Epithelial cell of prostate (primary cell): ENCODE measurements at regions not wholly inside any gene's neighbourhood (a gene's known extent, or its start where the extent isn't known, plus 50 kb on each side); places are given as distances from the start of the nearest gene placed in this dataset.
"Not testable (repeated sequence)": the region's sequence is repeated elsewhere in the genome, so short reads cannot be mapped to it uniquely, and the experiment has no call there.

Experiments
- DNase-seq: peaks from one replicate; pipeline ENCODE4 v3.0.0-alpha.2; 2011; ENCODE audit warnings: low read depth, low spot score
- H3K27ac ChIP-seq: fragments of 450-650 bp; 2 replicates; pipeline ENCODE4 v1.5.1; 2017; ENCODE audit warnings: mild to moderate bottlenecking

- H3K27ac ChIP-seq, result no peak overlapping the region
- no peak for DNase-seq
Observed at GRCh38 chr13:80000684-80001509, 340.0 kb downstream of the SPRY2 start.

- H3K27ac ChIP-seq, result no peak overlapping the region
- DNase-seq, result no peak
Observed at GRCh38 chr13:79999601-80000000, 341.3 kb downstream of the SPRY2 start.

- DNase-seq, result no peak
- H3K27ac ChIP-seq, result no peak overlapping the region
Observed at GRCh38 chr13:79998381-79998880, 342.5 kb downstream of the SPRY2 start.

DNA sequence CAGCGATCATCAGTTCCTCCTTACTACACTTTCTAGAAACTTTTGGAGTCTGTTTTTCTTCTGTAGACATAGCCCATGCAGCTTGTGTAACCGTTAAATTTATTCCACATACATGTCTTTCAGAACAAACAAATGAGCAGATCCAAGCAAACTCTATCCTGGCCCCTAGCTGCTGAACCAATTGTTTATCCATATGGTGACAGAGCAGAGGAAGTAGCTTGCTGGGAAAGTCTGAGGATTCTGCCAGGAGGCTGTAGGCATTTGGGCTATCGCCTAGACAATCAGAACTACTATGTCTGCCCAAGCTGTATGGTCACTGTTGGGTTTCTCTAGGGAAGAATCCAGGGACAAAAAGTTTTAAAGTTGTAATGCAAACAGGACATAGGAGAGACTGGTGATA lies 343.7 kb downstream of the SPRY2 start:
- H3K27ac ChIP-seq, result no peak overlapping the region
- DNase-seq, result no peak

DNA sequence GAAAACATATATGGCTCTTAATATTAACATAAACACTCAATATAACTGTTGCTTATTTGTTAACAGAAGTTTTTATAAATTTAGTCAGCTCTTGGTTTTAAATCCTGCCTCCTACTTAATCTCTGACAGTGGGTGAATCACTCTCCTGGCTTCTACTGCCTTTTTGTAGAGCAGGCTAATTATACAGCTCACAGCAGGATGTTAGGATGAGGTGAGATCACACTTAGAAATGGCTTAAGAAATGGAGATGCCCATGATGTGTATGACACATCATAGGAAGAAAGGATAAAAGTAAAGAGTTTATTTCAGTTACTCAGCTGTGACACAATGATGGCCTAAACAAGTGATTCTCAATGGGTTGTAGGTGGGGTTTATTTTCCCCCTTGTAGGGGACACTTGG lies 345.6 kb downstream of the SPRY2 start:
- peak overlapping the region; percentile 51 for H3K27ac ChIP-seq
- peak; percentile 84 for DNase-seq

DNA sequence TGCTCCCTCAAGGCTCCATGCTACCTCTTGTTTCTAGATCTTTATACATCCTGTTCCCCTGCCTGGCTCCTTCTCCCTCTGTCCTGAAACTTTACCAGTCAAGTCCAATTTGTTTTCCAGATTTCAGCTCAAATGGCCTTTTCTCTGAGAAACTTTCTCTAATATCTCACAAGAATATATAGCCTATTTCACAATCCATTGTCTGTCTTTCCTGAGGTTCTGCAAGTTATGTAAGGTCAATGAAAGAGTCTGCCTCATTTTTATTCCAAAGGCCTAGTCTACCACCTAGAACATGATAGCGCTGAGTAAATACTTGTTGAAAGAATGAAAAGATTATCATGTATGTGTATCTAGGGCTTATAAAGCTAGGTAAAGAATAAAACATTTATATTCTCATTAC lies 348.8 kb downstream of the SPRY2 start:
- H3K27ac ChIP-seq, result no peak overlapping the region
- no peak for DNase-seq

DNA sequence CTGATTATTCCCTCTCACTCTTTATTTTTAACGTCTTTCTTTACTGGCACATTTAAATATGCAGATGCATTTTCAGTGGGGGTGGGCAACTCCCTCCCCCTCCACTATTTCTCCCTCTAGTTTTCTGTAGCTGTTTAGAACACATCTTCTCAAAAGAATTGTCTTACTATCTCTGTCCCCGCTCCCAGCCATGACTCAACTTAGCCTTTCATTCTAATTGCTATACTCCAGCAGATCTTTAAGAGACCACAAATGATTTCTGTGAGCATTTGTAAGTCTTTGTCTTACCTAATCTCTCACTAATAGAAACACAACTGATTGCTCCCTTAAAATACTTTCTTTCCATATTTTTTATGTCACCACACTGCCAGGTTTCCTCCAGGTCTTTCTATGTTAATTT lies 350.9 kb downstream of the SPRY2 start:
- peak overlapping the region; percentile 96 for H3K27ac ChIP-seq
- no peak for DNase-seq

DNA sequence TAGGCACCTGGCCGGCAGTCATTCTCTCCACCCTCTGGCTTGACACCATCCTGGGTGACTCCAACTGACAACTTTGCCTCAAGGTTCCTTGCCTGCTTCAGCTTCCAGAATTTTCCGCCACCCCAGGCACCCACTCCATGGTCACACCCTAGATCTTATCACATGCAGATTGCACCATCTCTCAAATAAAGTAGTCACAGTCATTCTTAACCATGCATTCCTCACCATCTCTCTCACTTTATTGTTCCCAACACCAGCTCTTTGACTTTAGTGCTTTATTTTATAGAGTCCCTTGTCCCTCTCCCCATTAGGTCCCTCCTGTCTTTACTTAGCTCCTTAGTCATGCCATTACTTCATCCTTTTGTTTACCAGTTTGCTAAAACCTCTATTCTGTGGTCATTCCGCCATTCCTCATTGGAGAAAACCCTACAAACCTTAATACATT lies 351.7 kb downstream of the SPRY2 start:
- DNase-seq, result peak; percentile 61
- H3K27ac ChIP-seq, result peak overlapping the region; percentile 96

GRCh38 chr13:79988573-79988972 lies 352.4 kb downstream of the SPRY2 start:
- H3K27ac ChIP-seq, result peak overlapping the region; percentile 96
- DNase-seq, result no peak

DNA sequence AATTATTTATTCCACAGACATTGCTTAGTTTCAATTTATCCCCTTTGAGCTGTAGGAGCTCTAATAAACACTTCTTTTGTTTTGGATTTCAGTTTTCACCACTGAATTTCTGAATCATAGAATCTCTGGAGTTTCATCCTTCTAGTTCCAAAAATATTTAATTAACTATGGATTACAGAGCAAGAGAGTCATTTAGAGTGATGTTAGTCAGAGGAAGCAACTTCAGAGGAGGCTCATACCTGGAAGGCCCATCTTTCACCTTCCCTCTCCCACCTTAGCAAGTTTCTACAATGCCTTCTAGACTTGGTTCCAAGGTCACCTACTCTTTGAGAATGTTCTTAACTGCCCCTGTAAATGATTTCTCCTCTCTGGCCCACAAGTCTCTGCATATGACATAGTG lies 353.2 kb downstream of the SPRY2 start:
- H3K27ac ChIP-seq, result peak overlapping the region; percentile 96
- no peak for DNase-seq

- DNase-seq, result peak; percentile 78
- peak overlapping the region; percentile 96 for H3K27ac ChIP-seq
Observed at GRCh38 chr13:79987323-79987722, 353.6 kb downstream of the SPRY2 start.

DNA sequence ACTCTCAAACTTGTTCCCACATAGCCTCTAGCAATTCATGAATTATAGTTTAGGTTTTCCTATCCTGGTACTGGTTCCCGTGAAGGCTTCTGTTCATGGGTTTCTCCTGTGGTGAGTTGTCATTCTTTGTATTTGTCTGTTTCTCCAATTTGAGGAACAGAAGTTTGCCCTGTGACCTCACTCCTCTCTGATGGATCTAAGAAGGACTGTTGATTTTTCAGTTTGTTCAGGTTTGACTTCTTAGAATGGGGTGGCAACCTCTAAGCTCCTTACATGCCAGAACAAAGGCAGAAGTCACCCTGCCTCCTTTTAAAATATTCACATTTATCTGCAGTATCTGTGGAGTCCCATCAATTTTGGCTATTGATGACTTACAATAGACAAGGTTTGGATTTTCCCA lies 354.0 kb downstream of the SPRY2 start:
- H3K27ac ChIP-seq, result peak overlapping the region; percentile 96
- no peak for DNase-seq

DNA sequence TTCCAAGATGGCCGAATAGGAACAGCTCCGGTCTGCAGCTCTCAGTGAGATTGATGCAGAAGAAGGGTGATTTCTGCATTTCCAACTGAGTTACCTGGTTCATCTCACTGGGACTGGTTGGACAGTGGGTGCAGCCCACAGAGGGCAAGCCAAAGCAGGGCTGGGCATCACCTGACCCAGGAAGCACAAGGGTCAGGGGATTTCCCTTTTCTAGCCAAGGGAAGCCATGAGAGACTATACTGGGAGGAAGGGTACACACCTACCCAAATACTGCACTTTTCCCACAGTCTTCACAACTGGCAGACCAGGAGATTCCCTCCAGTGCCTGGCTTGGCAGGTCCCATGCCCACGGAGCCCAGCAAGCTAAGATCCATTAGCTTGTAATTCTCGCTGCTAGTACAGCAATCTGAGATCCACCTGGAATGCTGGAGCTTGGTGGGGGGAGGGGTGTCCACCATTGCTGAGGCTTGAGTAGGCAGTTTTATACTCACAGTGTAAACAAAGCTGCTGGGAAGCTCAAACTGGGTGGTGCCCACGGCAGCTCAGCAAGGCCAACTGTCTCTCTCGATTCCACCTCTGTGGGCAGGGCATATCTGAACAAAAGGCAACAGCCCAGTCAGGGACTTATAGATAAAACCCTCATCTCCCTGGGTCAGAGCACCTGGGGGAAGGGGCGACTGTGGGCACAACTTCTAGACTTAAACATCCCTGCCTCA lies 365.8 kb downstream of the SPRY2 start:
- peak overlapping the region; percentile 29 for H3K27ac ChIP-seq
- not testable (repeated sequence) for DNase-seq

GRCh38 chr13:79973533-79973963 lies 367.4 kb downstream of the SPRY2 start:
- no peak for DNase-seq
- H3K27ac ChIP-seq, result no peak overlapping the region

GRCh38 chr13:79972066-79972569 lies 368.8 kb downstream of the SPRY2 start:
- DNase-seq, result no peak

GRCh38 chr13:79966493-79966895 lies 374.4 kb downstream of the SPRY2 start:
- H3K27ac ChIP-seq, result peak overlapping the region; percentile 22
- no peak for DNase-seq

More at GRCh38 chr13:79972066-79972569, 368.8 kb downstream of the SPRY2 start:
- H3K27ac ChIP-seq, result no peak overlapping the region

GRCh38 chr13:79966059-79966458 lies 374.9 kb downstream of the SPRY2 start:
- peak overlapping the region; percentile 22 for H3K27ac ChIP-seq
- no peak for DNase-seq

GRCh38 chr13:79946556-79946955 lies 394.4 kb downstream of the SPRY2 start:
- DNase-seq, result no peak
- no peak overlapping the region for H3K27ac ChIP-seq

DNA sequence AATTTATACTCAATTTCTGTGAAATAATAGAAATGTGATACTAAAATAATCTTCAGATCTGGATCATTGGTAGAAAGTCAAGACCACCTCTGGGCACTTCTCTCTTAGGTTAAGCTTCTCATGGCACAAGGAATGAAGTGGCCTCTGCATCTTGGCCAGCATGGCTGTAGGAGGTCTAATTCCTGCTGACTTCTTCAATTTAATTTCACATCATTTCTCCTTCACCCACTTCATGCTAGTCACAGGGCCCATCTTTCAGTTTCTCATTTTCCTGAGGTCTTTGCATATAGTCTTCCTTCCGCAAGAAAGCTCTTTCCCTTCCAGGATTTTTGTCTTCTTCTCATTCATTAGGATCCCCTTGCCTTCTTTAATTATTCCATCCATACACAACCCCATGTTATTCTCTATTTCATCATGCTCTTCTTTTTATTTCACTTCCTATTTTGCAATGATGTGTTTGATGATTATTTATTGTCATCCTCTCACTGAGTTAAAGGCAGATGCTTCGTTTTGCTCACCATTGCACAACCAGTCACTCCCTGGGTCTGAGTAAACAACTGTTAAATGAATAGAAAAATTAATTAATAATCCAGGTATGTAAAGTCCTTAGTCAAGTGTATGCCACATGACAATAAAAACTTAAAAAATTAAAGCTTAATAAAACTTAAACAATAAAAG lies 397.4 kb downstream of the SPRY2 start:
- H3K27ac ChIP-seq, result peak overlapping the region; percentile 39
- DNase-seq, result no peak

- H3K27ac ChIP-seq, result no peak overlapping the region
- DNase-seq, result no peak
Observed at GRCh38 chr13:79941752-79942151, 399.2 kb downstream of the SPRY2 start.
